Smooth muscle cell (in vitro differentiated cells): ENCODE measurements at regions not wholly inside any gene's neighbourhood (a gene's known extent, or its start where the extent isn't known, plus 50 kb on each side); places are given as distances from the start of the nearest gene placed in this dataset.

ENCODE experiments used
- DNase-seq: peaks from one replicate; lab custom pipeline; 2025; ENCODE audit not compliant: unreplicated experiment; lab: John Stamatoyannopoulos, UW
- H2AFZ ChIP-seq: fragments of 200-600 bp; sonication (generic); 2 replicates; pipeline ENCODE4 v1.6.0; 2016; ENCODE audit warnings: antibody characterized with exemption, low read depth, mild to moderate bottlenecking
- H3F3A ChIP-seq: fragments of 200-600 bp; sonication (generic); 2 replicates; pipeline ENCODE4 v1.6.0; 2017; ENCODE audit warnings: antibody characterized with exemption, low read depth
- H3K27ac ChIP-seq: fragments of 200-600 bp; sonication (generic); 2 replicates; pipeline ENCODE4 v1.5.1; 2016; ENCODE audit warnings: low read depth, mild to moderate bottlenecking
- H3K27me3 ChIP-seq: fragments of 200-600 bp; sonication (generic); 2 replicates; pipeline ENCODE4 v1.6.1; 2016; ENCODE audit warnings: low read depth, mild to moderate bottlenecking
- H3K36me3 ChIP-seq: fragments of 200-600 bp; sonication (generic); 2 replicates; pipeline ENCODE4 v1.5.1; 2016; ENCODE audit warnings: low read depth
- H3K4me1 ChIP-seq: fragments of 200-600 bp; sonication (generic); 2 replicates; pipeline ENCODE4 v1.5.1; 2016; ENCODE audit warnings: low read depth
- H3K4me2 ChIP-seq: fragments of 200-600 bp; sonication (generic); 2 replicates; pipeline ENCODE4 v1.6.0; 2016; ENCODE audit warnings: mild to moderate bottlenecking
- H3K4me3 ChIP-seq: fragments of 200-600 bp; sonication (generic); 2 replicates; pipeline ENCODE4 v1.5.1; 2016; ENCODE audit warnings: mild to moderate bottlenecking
- H3K79me2 ChIP-seq: fragments of 200-600 bp; sonication (generic); 2 replicates; pipeline ENCODE4 v1.6.0; 2016; ENCODE audit warnings: low read depth, mild to moderate bottlenecking
- H3K9ac ChIP-seq: fragments of 200-600 bp; sonication (generic); 2 replicates; pipeline ENCODE4 v1.6.0; 2016; ENCODE audit warnings: low read depth
- H3K9me3 ChIP-seq: fragments of 200-600 bp; sonication (generic); replicated peaks from 2 replicates; pipeline ENCODE4 v1.5.1; 2016; ENCODE audit warnings: low read depth
- H4K20me1 ChIP-seq: fragments of 200-600 bp; sonication (generic); 2 replicates; pipeline ENCODE4 v1.6.0; 2016; ENCODE audit warnings: low read depth
- WGBS: methylation state at CpG from one replicate; pipeline ENCODE4 v1.1.7; 2016; ENCODE audit warnings: low lambda C conversion rate; 5-methylcytosine and 5-hydroxymethylcytosine counted together
- TF ChIP-seq, protein P1 (sequence below): fragments of 200-600 bp; sonication (generic); IDR thresholded peaks from 2 replicates; pipeline ENCODE4 v1.5.1; 2017; ENCODE audit warnings: borderline replicate concordance, mild to moderate bottlenecking, antibody characterized with exemption; ENCODE audit not compliant: insufficient read depth, poor library complexity, severe bottlenecking

DNA sequence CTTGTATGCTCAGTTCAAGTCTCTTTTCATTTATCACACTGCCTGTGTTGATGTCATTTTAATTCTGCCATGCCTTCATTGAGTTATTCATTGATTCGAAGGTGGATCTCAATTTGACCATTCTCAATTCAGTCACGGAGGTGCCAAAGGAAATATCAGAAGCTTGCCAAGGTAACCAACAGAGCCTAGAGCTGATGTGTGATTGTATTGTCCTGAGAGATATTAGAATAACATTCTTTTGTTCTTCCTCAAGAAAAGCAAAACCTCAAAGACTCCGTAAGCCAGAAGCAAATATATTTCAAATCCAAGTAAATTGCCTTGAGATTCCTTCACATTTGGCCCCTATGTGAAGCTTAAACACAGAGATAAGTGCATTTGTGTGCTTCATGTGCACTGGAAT is 345.3 kb downstream of the CXCL12 start:
- Histone ChIP-seq H4K20me1 (no peaks in the 10 kb centered on the region), H3K79me2 (no peaks in the 10 kb centered on the region), H3K4me1 (no peaks in the 10 kb centered on the region), H3K27ac (no peak overlapping the region), H3K9me3 (no peaks in the 10 kb centered on the region), H2AFZ (no peak overlapping the region), H3K4me2 (no peak overlapping the region), H3K4me3 (no peak overlapping the region), H3F3A (no peaks in the 10 kb centered on the region), H3K27me3 (no peaks in the 10 kb centered on the region), H3K9ac (no peak overlapping the region), H3K36me3 (no peaks in the 10 kb centered on the region)
- no peak for DNase-seq
- TF ChIP-seq, protein P1, sequence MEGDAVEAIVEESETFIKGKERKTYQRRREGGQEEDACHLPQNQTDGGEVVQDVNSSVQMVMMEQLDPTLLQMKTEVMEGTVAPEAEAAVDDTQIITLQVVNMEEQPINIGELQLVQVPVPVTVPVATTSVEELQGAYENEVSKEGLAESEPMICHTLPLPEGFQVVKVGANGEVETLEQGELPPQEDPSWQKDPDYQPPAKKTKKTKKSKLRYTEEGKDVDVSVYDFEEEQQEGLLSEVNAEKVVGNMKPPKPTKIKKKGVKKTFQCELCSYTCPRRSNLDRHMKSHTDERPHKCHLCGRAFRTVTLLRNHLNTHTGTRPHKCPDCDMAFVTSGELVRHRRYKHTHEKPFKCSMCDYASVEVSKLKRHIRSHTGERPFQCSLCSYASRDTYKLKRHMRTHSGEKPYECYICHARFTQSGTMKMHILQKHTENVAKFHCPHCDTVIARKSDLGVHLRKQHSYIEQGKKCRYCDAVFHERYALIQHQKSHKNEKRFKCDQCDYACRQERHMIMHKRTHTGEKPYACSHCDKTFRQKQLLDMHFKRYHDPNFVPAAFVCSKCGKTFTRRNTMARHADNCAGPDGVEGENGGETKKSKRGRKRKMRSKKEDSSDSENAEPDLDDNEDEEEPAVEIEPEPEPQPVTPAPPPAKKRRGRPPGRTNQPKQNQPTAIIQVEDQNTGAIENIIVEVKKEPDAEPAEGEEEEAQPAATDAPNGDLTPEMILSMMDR: no peak
- 91% methylated on average over 3 of the region's 3 CpGs for WGBS

DNA sequence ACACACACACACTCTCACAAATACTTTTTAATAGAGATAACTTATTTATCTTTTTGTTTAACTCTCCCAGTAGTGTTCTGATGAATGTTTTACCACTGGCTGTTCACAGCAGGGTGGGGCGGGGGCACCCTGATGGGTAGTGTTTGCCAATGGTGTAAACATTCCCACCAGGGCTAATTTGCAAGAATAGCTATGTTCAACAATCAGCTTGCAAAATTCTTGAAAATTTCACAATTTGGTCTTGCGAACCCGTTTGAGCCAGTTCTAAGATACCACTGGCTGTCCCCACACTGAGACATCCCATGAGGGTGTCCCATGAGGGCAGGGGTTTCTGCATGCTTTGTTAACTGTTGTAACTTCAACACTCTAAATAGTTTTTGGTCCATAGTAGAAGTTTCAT is 348.5 kb downstream of the CXCL12 start:
- Histone ChIP-seq H3K4me2 (no peak overlapping the region), H3K27ac (no peak overlapping the region), H3K27me3 (no peaks in the 10 kb centered on the region), H4K20me1 (no peaks in the 10 kb centered on the region), H3F3A (no peaks in the 10 kb centered on the region), H3K36me3 (no peaks in the 10 kb centered on the region), H3K79me2 (no peaks in the 10 kb centered on the region), H3K9me3 (no peaks in the 10 kb centered on the region), H3K4me1 (no peaks in the 10 kb centered on the region), H2AFZ (no peak overlapping the region), H3K9ac (no peak overlapping the region), H3K4me3 (no peak overlapping the region)
- TF ChIP-seq, protein P1: no peak
- 75% methylated on average over 3 of the region's 3 CpGs for WGBS
- DNase-seq: no peak

DNA sequence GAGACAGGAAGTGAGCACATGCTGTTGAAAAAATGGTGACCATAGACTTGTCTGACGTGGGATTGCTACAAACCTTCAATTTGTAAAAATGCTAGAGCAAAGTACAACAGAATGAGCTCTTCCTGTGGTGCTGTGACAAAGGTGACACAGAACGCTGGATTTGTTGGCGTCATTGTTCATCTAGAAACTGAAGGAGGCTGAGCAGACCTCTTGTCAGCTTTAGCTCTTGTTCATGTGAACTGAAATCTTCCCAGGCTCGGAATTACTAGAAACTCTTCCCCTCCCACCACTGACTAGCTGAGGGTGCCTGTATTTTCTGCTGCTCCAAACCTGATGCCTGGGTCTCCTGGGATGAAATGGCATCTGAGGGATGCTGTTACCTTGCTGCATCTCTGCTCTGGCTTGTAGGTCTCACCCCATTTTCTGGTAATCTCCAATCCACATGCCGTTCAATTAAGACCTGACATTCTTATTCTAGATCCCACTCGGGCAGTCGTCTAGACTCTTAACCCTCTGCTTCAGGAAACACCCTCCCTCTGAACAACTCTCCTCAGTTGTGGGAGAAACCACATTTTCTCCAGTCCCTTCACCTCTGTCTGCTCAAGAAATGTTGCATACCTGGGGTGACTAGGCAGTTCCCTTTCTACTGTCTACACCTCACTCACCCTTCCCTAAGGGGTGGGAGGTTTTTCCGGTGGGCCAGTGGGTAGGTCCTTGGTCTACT is 349.3 kb downstream of the CXCL12 start:
- no peaks in the 10 kb centered on the region for H3K36me3 ChIP-seq
- DNase-seq: no peak
- no peak overlapping the region for H3K9ac ChIP-seq
- H4K20me1 ChIP-seq: no peaks in the 10 kb centered on the region
- 81% methylated on average over 8 of the region's 8 CpGs for WGBS
- no peaks in the 10 kb centered on the region for H3K9me3 ChIP-seq
- H3K4me2 ChIP-seq: no peak overlapping the region
- H3K4me3 ChIP-seq: no peak overlapping the region
- no peaks in the 10 kb centered on the region for H3K27me3 ChIP-seq
- H3K27ac ChIP-seq: no peak overlapping the region
- TF ChIP-seq, protein P1: no peak
- no peaks in the 10 kb centered on the region for H3K4me1 ChIP-seq
- H3F3A ChIP-seq: no peaks in the 10 kb centered on the region
- H3K79me2 ChIP-seq: no peaks in the 10 kb centered on the region
- no peak overlapping the region for H2AFZ ChIP-seq

DNA sequence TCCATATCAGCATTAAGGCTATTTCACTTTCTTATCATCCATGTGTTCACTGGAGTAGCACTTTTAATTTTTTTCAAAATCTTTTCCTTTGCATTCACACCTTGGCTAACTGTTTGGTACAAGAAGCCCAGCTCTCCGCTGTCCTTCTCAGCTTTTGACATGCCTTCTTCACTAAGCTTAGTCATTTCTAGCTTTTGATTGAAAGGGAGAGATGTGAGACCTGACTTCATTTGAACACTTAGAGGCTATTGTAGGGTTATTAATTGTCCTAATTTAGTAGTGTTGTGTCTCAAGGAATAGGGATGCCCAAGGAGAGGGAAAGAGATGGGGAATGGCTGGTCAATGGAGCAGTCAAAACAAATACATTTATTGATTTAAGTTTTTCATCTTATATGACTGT is 350.0 kb downstream of the CXCL12 start:
- Histone ChIP-seq H3K4me1 (no peaks in the 10 kb centered on the region), H4K20me1 (no peaks in the 10 kb centered on the region), H3K27me3 (no peaks in the 10 kb centered on the region), H3K36me3 (no peaks in the 10 kb centered on the region), H3K27ac (no peak overlapping the region), H3K79me2 (no peaks in the 10 kb centered on the region), H3K4me3 (no peak overlapping the region), H3K9ac (no peak overlapping the region), H2AFZ (no peak overlapping the region), H3F3A (no peaks in the 10 kb centered on the region), H3K4me2 (no peak overlapping the region), H3K9me3 (no peaks in the 10 kb centered on the region)
- WGBS: 85% methylated on average over 1 of the region's 1 CpG
- DNase-seq: no peak
- TF ChIP-seq, protein P1: no peak
